Caki2 (cell line): ENCODE measurements at regions not wholly inside any gene's neighbourhood (a gene's known extent, or its start where the extent isn't known, plus 50 kb on each side); places are given as distances from the start of the nearest gene placed in this dataset.

Experiments used
- DNase-seq: peaks from one replicate; pipeline ENCODE4 v3.0.0-alpha.2; 2015; ENCODE audit warnings: low read depth
- in situ Hi-C: cut with HindIII; loops from 2 replicates; pipeline ENCODE4 v1.10.0; 2016; ENCODE audit warnings: low sequenced_read_pairs, low pct_unique_long_range_greater_than_20kb, mixed read lengths

- DNase-seq, result no peak
- in situ Hi-C loops, result no loop called here
Observed at GRCh38 chr21:36552434-36552785, 72.5 kb upstream of the CLDN14 start.

- in situ Hi-C loops, result no loop called here
- DNase-seq, result no peak
Observed at GRCh38 chr21:36553406-36553805, 73.5 kb upstream of the CLDN14 start.

GRCh38 chr21:36554411-36555157 lies 74.7 kb upstream of the CLDN14 start:
- DNase-seq, result no peak

GRCh38 chr21:36555199-36555800 lies 75.4 kb upstream of the CLDN14 start:
- no peak for DNase-seq
- in situ Hi-C loops, result no loop called here

More at GRCh38 chr21:36554411-36555157, 74.7 kb upstream of the CLDN14 start:
- in situ Hi-C loops, result no loop called here

- in situ Hi-C loops, result no loop called here
- no peak for DNase-seq
Observed at GRCh38 chr21:36557316-36557715, 77.4 kb upstream of the CLDN14 start.

GRCh38 chr21:36560933-36561575 lies 81.1 kb upstream of the CLDN14 start:
- in situ Hi-C loops, result no loop called here

GRCh38 chr21:36563341-36563926 lies 83.5 kb upstream of the CLDN14 start:
- in situ Hi-C loops, result no loop called here
- DNase-seq, result no peak

More at GRCh38 chr21:36560933-36561575, 81.1 kb upstream of the CLDN14 start:
- DNase-seq, result no peak

- DNase-seq, result no peak
- in situ Hi-C loops, result no loop called here
Observed at GRCh38 chr21:36564647-36565046, 84.7 kb upstream of the CLDN14 start.

GRCh38 chr21:36565540-36565939 lies 85.6 kb upstream of the CLDN14 start:
- in situ Hi-C loops, result no loop called here
- no peak for DNase-seq

- in situ Hi-C loops, result no loop called here
- DNase-seq, result no peak
Observed at GRCh38 chr21:36566644-36567043, 86.7 kb upstream of the CLDN14 start.

GRCh38 chr21:36567216-36567885 lies 87.4 kb upstream of the CLDN14 start:
- DNase-seq, result no peak
- in situ Hi-C loops, result no loop called here

- in situ Hi-C loops, result no loop called here
Observed at GRCh38 chr21:36569511-36569910, 89.6 kb upstream of the CLDN14 start.

GRCh38 chr21:36571556-36571955 lies 91.6 kb upstream of the CLDN14 start:
- in situ Hi-C loops, result no loop called here
- no peak for DNase-seq

More at GRCh38 chr21:36569511-36569910, 89.6 kb upstream of the CLDN14 start:
- DNase-seq, result no peak

- no peak for DNase-seq
- in situ Hi-C loops, result no loop called here
Observed at GRCh38 chr21:36572039-36572438, 92.1 kb upstream of the CLDN14 start.

GRCh38 chr21:36575306-36575705 lies 95.4 kb upstream of the CLDN14 start:
- no peak for DNase-seq
- in situ Hi-C loops, result no loop called here

GRCh38 chr21:36576441-36576840 lies 96.5 kb upstream of the CLDN14 start:
- no peak for DNase-seq
- in situ Hi-C loops, result no loop called here

GRCh38 chr21:36579898-36580297 lies 100.0 kb upstream of the CLDN14 start:
- peak; percentile 71 for DNase-seq
- in situ Hi-C loops, result no loop called here

- DNase-seq, result no peak
- in situ Hi-C loops, result no loop called here
Observed at GRCh38 chr21:36582271-36582670, 102.3 kb upstream of the CLDN14 start.

- in situ Hi-C loops, result no loop called here
Observed at GRCh38 chr21:36583591-36583990, 103.7 kb upstream of the CLDN14 start.

More at GRCh38 chr21:36583591-36583990, 103.7 kb upstream of the CLDN14 start:
- DNase-seq, result no peak
